IMR-90 (cell line): ENCODE measurements at regions not wholly inside any gene's neighbourhood (a gene's known extent, or its start where the extent isn't known, plus 50 kb on each side); places are given as distances from the start of the nearest gene placed in this dataset.

Experiments used
- ATAC-seq: fragments of 200-7000 bp; cut with Tn5 transposase; 2 replicates; pipeline ENCODE4 v1.9.1; 2020; ENCODE audit warnings: low read depth, mild to moderate bottlenecking, moderate library complexity
- BruUV-seq: library from RNA; stranded (reverse); fragments of 400-500 nt; replicated peaks from 2 replicates; lab custom pipeline; 2021; lab: Mats Ljungman, UMichigan
- CTCF ChIA-PET: fragments of 300-600 bp; formaldehyde crosslinking; extraction: SDS; loops from one replicate; lab custom pipeline; 2021; ENCODE audit warnings: antibody characterized with exemption; lab: Yijun Ruan, JAX
- POLR2A ChIA-PET: fragments of 300-600 bp; sonication (Branson Sonifier 250); formaldehyde crosslinking; loops from one replicate; lab custom pipeline; 2022; ENCODE audit warnings: antibody characterized with exemption; ENCODE audit not compliant: unreplicated experiment; lab: Charles Lee
- DNase-seq: peaks from one replicate; pipeline ENCODE4 v3.0.0; 2013
- H2AFZ ChIP-seq: replicated peaks from 2 replicates; pipeline ENCODE3; 2013; ENCODE audit warnings: low read length, mild to moderate bottlenecking; ENCODE audit not compliant: poor library complexity
- H2AK5ac ChIP-seq: 2 replicates; pipeline ENCODE4 v1.6.1; 2013; ENCODE audit warnings: low read depth, low read length, inconsistent platforms
- H2AK9ac ChIP-seq: replicated peaks from 2 replicates; pipeline ENCODE3; 2013; ENCODE audit warnings: mild to moderate bottlenecking, low read depth, low read length, moderate library complexity; ENCODE audit not compliant: poor library complexity
- H2BK120ac ChIP-seq: 2 replicates; pipeline ENCODE4 v1.6.1; 2013; ENCODE audit warnings: low read depth, low read length, inconsistent platforms
- H2BK15ac ChIP-seq: 3 replicates; pipeline ENCODE4 v1.6.1; 2013; ENCODE audit warnings: low read depth, low read length, inconsistent platforms
- H2BK20ac ChIP-seq: 2 replicates; pipeline ENCODE4 v1.6.1; 2013; ENCODE audit warnings: low read depth, mild to moderate bottlenecking, inconsistent platforms, low read length, moderate library complexity
- H2BK5ac ChIP-seq: 2 replicates; pipeline ENCODE4 v1.6.1; 2013; ENCODE audit warnings: mild to moderate bottlenecking, low read depth, low read length, inconsistent platforms; ENCODE audit not compliant: poor library complexity, severe bottlenecking
- H3K14ac ChIP-seq: replicated peaks from 2 replicates; pipeline ENCODE4 v1.6.1; 2013; ENCODE audit warnings: low read depth, low read length, inconsistent platforms
- H3K18ac ChIP-seq: 2 replicates; pipeline ENCODE4 v1.6.1; 2013; ENCODE audit warnings: low read depth, low read length, control low read depth
- H3K23ac ChIP-seq: 2 replicates; pipeline ENCODE4 v1.6.1; 2013; ENCODE audit warnings: low read depth, low read length, inconsistent platforms
- H3K27ac ChIP-seq: 2 replicates; pipeline ENCODE4 v1.5.1; 2013; ENCODE audit warnings: mild to moderate bottlenecking, control low read depth, low read length; ENCODE audit not compliant: insufficient read depth
- H3K27me3 ChIP-seq: 2 replicates; pipeline ENCODE4 v1.6.1; 2013; ENCODE audit warnings: low read length; ENCODE audit not compliant: control insufficient read depth, insufficient read depth
- H3K36me3 ChIP-seq: 2 replicates; pipeline ENCODE4 v1.6.1; 2013; ENCODE audit warnings: low read length, mixed read lengths; ENCODE audit not compliant: control insufficient read depth, insufficient read depth
- H3K4ac ChIP-seq: 2 replicates; pipeline ENCODE4 v1.6.1; 2013; ENCODE audit warnings: low read depth, low read length, inconsistent platforms
- H3K4me1 ChIP-seq: 2 replicates; pipeline ENCODE4 v1.6.1; 2013; ENCODE audit warnings: low read length, mixed read lengths; ENCODE audit not compliant: control insufficient read depth, insufficient read depth
- H3K4me2 ChIP-seq: 2 replicates; pipeline ENCODE4 v1.6.1; 2013; ENCODE audit warnings: low read depth, mild to moderate bottlenecking, control low read depth, low read length, moderate library complexity
- H3K4me3 ChIP-seq: 2 replicates; pipeline ENCODE4 v1.5.1; 2013; ENCODE audit warnings: low read depth, mild to moderate bottlenecking, control low read depth, low read length, moderate library complexity; ENCODE audit not compliant: insufficient read depth
- H3K56ac ChIP-seq: 2 replicates; pipeline ENCODE4 v1.6.1; 2013; ENCODE audit warnings: low read length, inconsistent platforms; ENCODE audit not compliant: insufficient read depth; ENCODE audit errors: extremely low read depth
- H3K79me1 ChIP-seq, 2 experiments: 2 replicates each; pipeline ENCODE4 v1.6.1; 2013; ENCODE audit warnings: low read length in 2 of 2, inconsistent platforms in 1 of 2, low read depth in 1 of 2
- H3K9ac ChIP-seq: 2 replicates; pipeline ENCODE4 v1.6.1; 2013; ENCODE audit warnings: low read depth, low read length, control low read depth
- H3K9me1 ChIP-seq: 2 replicates; pipeline ENCODE4 v1.6.1; 2013; ENCODE audit warnings: low read length, inconsistent platforms; ENCODE audit not compliant: insufficient read depth
- H3K9me3 ChIP-seq: 2 replicates; pipeline ENCODE4 v1.6.1; 2013; ENCODE audit warnings: low read length; ENCODE audit not compliant: control insufficient read depth, insufficient read depth
- H4K20me1 ChIP-seq: 2 replicates; pipeline ENCODE4 v1.6.1; 2013; ENCODE audit warnings: low read length, inconsistent platforms; ENCODE audit not compliant: insufficient read depth
- H4K5ac ChIP-seq: 2 replicates; pipeline ENCODE4 v1.6.1; 2013; ENCODE audit warnings: mild to moderate bottlenecking, low read depth, low read length, control low read depth
- H4K8ac ChIP-seq, 2 experiments: 2 replicates each; pipeline ENCODE4 v1.6.1; 2013; ENCODE audit warnings: low read depth in 2 of 2, low read length in 2 of 2, control low read depth in 1 of 2, inconsistent platforms in 1 of 2
- H4K91ac ChIP-seq: 2 replicates; pipeline ENCODE4 v1.6.1; 2013; ENCODE audit warnings: low read depth, low read length, inconsistent platforms; ENCODE audit not compliant: insufficient read depth
- BHLHE40 ChIP-seq: fragments of 150-350 bp; IDR thresholded peaks from 2 replicates; pipeline ENCODE4 v1.6.1; 2016; ENCODE audit warnings: mild to moderate bottlenecking, low read depth, low read length
- CEBPB ChIP-seq: IDR thresholded peaks from 2 replicates; pipeline ENCODE4 v1.6.1; 2012; ENCODE audit warnings: low read depth, low read length, improper control_type of control experiment
- CHD1 ChIP-seq: IDR thresholded peaks from 2 replicates; pipeline ENCODE4 v1.6.1; 2012; ENCODE audit warnings: low read depth, low read length, improper control_type of control experiment
- FOS ChIP-seq: fragments of 150-350 bp; IDR thresholded peaks from 2 replicates; pipeline ENCODE4 v1.6.1; 2016; ENCODE audit warnings: low read depth, low read length
- MAFK ChIP-seq: IDR thresholded peaks from 2 replicates; pipeline ENCODE4 v1.6.1; 2012; ENCODE audit warnings: low read depth, low read length, improper control_type of control experiment
- MAZ ChIP-seq: IDR thresholded peaks from 2 replicates; pipeline ENCODE4 v1.6.1; 2012; ENCODE audit warnings: low read depth, mild to moderate bottlenecking, low read length, improper control_type of control experiment, moderate library complexity, borderline replicate concordance
- MXI1 ChIP-seq: IDR thresholded peaks from 2 replicates; pipeline ENCODE4 v1.6.1; 2012; ENCODE audit warnings: low read depth, mild to moderate bottlenecking, low read length, moderate library complexity, borderline replicate concordance
- NFE2L2 ChIP-seq: fragments of 150-350 bp; IDR thresholded peaks from 2 replicates; pipeline ENCODE4 v1.6.1; 2016; ENCODE audit warnings: low read depth, mild to moderate bottlenecking, low read length
- POLR2A ChIP-seq: IDR thresholded peaks from 2 replicates; pipeline ENCODE4 v1.6.1; 2012; ENCODE audit warnings: mild to moderate bottlenecking, low read depth, low read length
- RAD21 ChIP-seq: IDR thresholded peaks from 2 replicates; pipeline ENCODE4 v1.6.1; 2012; ENCODE audit warnings: low read length, improper control_type of control experiment
- RCOR1 ChIP-seq: IDR thresholded peaks from 2 replicates; pipeline ENCODE4 v1.6.1; 2012; ENCODE audit warnings: mild to moderate bottlenecking, low read length, improper control_type of control experiment; ENCODE audit not compliant: insufficient replicate concordance
- RFX5 ChIP-seq: IDR thresholded peaks from 2 replicates; pipeline ENCODE4 v1.8.0; 2012; ENCODE audit warnings: low read depth, mild to moderate bottlenecking, low read length, moderate library complexity
- WGBS, 2 experiments: methylation state at CpG; one replicate each; pipeline versions ENCODE4 v1.1.5 to v1.1.7; 2013; ENCODE audit warnings: missing lambda C conversion rate in 2 of 2; ENCODE audit not compliant: insufficient read length in 1 of 2; ENCODE audit errors: extremely low coverage in 2 of 2; 5-methylcytosine and 5-hydroxymethylcytosine counted together
- dilution Hi-C: fragments of 300-500 bp; cut with HindIII; formaldehyde crosslinking; loops from one replicate; pipeline ENCODE4 v1.14.3; 2018; ENCODE audit warnings: low sequenced_read_pairs; ENCODE audit not compliant: unreplicated experiment
- in situ Hi-C: fragments of 300-500 bp; cut with MboI; formaldehyde crosslinking; loops from 3 replicates; pipeline ENCODE4 v1.14.3; 2019; ENCODE audit warnings: low sequenced_read_pairs, inconsistent platforms, mixed read lengths
- intact Hi-C: fragments of 100-400 bp; cut with micrococcal nuclease; formaldehyde crosslinking; loops from 2 replicates; pipeline ENCODE4 v1.10.0; 2022
- TF ChIP-seq, protein P1 (sequence below): conservative IDR thresholded peaks from 2 replicates; pipeline ENCODE4 v1.5.1; 2012; ENCODE audit warnings: mild to moderate bottlenecking, low read depth, low read length, improper control_type of control experiment
- TF ChIP-seq, protein P2 (sequence below): fragments of 150-350 bp; IDR thresholded peaks from 2 replicates; pipeline ENCODE4 v1.6.1; 2016; ENCODE audit warnings: low read depth, mild to moderate bottlenecking, low read length, moderate library complexity, borderline replicate concordance
- TF ChIP-seq, protein P3 (sequence below): fragments of 150-350 bp; IDR thresholded peaks from 2 replicates; pipeline ENCODE4 v1.6.1; 2017; ENCODE audit warnings: mild to moderate bottlenecking, antibody characterized with exemption, low read length, low read depth

DNA sequence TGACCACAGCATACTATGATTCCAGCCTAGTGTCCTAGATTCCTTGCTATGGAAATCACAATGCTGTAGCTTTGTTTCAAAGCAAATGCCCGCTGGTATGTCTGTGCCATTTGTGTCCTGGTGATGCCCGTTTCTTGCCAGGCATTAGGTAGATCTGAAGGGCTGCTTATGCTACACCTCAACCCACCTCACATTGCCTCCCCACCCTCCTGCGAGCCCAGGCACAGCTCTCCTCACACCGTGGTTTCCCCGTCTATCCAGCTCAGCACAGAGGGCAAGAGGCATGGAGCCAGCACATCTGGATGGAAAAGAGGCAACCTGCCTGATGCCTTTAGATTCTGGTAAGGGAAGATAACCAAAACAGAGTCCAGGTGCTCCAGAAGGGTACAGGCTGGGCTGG, 307.4 kb upstream of the B3GAT1 start:
- POLR2A ChIA-PET: no interaction called here
- Histone ChIP-seq H3K23ac (no peak overlapping the region), H2AK5ac (no peak overlapping the region), H3K14ac (no peak overlapping the region), H2BK15ac (no peak overlapping the region), H4K5ac (no peak overlapping the region), H4K20me1 (no peaks in the 10 kb centered on the region), H3K9me1 (no peaks in the 10 kb centered on the region), H3K56ac (no peak overlapping the region), H3K9ac (no peak overlapping the region), H2AK9ac (no peak overlapping the region), H4K91ac (no peak overlapping the region), H3K4me1 (no peaks in the 10 kb centered on the region), H4K8ac (no peak overlapping the region), H3K18ac (no peak overlapping the region), H3K4me2 (no peak overlapping the region), H3K4ac (no peak overlapping the region), H2AFZ (no peak overlapping the region), H3K27me3 (no peaks in the 10 kb centered on the region), H2BK5ac (no peak overlapping the region), H3K27ac (no peak overlapping the region), H3K79me1 (no peaks in the 10 kb centered on the region), H2BK120ac (no peak overlapping the region), H3K9me3 (peaks cover 11% of the 10 kb centered on the region), H3K4me3 (no peak overlapping the region), H2BK20ac (no peak overlapping the region), H3K36me3 (no peaks in the 10 kb centered on the region)
- WGBS, 2 experiments: no CpG with 5 or more reads among the region's 5 CpGs
- dilution Hi-C loops: no loop called here
- BruUV-seq: no TSS peak
- no peak for DNase-seq
- no peak for TF ChIP-seq NFE2L2
- TF ChIP-seq CHD1: no peak
- no peak for TF ChIP-seq RFX5
- TF ChIP-seq, protein P1, sequence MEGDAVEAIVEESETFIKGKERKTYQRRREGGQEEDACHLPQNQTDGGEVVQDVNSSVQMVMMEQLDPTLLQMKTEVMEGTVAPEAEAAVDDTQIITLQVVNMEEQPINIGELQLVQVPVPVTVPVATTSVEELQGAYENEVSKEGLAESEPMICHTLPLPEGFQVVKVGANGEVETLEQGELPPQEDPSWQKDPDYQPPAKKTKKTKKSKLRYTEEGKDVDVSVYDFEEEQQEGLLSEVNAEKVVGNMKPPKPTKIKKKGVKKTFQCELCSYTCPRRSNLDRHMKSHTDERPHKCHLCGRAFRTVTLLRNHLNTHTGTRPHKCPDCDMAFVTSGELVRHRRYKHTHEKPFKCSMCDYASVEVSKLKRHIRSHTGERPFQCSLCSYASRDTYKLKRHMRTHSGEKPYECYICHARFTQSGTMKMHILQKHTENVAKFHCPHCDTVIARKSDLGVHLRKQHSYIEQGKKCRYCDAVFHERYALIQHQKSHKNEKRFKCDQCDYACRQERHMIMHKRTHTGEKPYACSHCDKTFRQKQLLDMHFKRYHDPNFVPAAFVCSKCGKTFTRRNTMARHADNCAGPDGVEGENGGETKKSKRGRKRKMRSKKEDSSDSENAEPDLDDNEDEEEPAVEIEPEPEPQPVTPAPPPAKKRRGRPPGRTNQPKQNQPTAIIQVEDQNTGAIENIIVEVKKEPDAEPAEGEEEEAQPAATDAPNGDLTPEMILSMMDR: no peak
- TF ChIP-seq MAFK: no peak
- TF ChIP-seq RCOR1: no peak
- no peak for TF ChIP-seq RAD21
- TF ChIP-seq BHLHE40: no peak
- no peak for TF ChIP-seq FOS
- TF ChIP-seq, protein P2, sequence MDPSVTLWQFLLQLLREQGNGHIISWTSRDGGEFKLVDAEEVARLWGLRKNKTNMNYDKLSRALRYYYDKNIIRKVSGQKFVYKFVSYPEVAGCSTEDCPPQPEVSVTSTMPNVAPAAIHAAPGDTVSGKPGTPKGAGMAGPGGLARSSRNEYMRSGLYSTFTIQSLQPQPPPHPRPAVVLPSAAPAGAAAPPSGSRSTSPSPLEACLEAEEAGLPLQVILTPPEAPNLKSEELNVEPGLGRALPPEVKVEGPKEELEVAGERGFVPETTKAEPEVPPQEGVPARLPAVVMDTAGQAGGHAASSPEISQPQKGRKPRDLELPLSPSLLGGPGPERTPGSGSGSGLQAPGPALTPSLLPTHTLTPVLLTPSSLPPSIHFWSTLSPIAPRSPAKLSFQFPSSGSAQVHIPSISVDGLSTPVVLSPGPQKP: no peak
- TF ChIP-seq POLR2A: no peak
- no peak for TF ChIP-seq MAZ
- TF ChIP-seq CEBPB: no peak
- TF ChIP-seq MXI1: no peak
- TF ChIP-seq, protein P3, sequence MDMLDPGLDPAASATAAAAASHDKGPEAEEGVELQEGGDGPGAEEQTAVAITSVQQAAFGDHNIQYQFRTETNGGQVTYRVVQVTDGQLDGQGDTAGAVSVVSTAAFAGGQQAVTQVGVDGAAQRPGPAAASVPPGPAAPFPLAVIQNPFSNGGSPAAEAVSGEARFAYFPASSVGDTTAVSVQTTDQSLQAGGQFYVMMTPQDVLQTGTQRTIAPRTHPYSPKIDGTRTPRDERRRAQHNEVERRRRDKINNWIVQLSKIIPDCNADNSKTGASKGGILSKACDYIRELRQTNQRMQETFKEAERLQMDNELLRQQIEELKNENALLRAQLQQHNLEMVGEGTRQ: no peak
- no peak for ATAC-seq
- intact Hi-C loops: no loop called here
- CTCF ChIA-PET: no interaction called here
- in situ Hi-C loops: no loop called here
